Endothelial cell of umbilical vein (primary cell): ENCODE measurements at regions not wholly inside any gene's neighbourhood (a gene's known extent, or its start where the extent isn't known, plus 50 kb on each side); places are given as distances from the start of the nearest gene placed in this dataset.

Experiments used
- BruUV-seq: library from RNA; stranded (reverse); fragments of 400-500 nt; replicated peaks from 2 replicates; lab custom pipeline; 2021; lab: Mats Ljungman, UMichigan
- CTCF ChIA-PET: fragments of 300-600, 350-600 bp; sonication (Branson Sonifier 250); formaldehyde crosslinking; loops from one replicate; lab custom pipeline; 2021; ENCODE audit warnings: antibody characterized with exemption, inconsistent platforms; lab: Charles Lee
- POLR2A ChIA-PET: fragments of 300-600, 350-600 bp; sonication (Branson Sonifier 250); formaldehyde crosslinking; loops from one replicate; lab custom pipeline; 2021; ENCODE audit warnings: antibody characterized with exemption, inconsistent platforms; lab: Charles Lee
- DNase-seq: peaks from one replicate; pipeline ENCODE4 v3.0.0-alpha.2; 2011; ENCODE audit warnings: low read depth, low spot score
- FAIRE-seq: peaks from 2 replicates; lab custom pipeline; 2011; peaks lifted over from hg19 to GRCh38; lab: Jason Lieb, UNC
- H2AFZ ChIP-seq: 2 replicates; pipeline ENCODE4 v1.6.0; 2012; ENCODE audit warnings: low read depth, low read length, control low read depth, inconsistent platforms
- H3K27ac ChIP-seq: 2 replicates; pipeline ENCODE4 v1.5.1; 2011; ENCODE audit warnings: low read depth, mild to moderate bottlenecking, control low read depth, low read length, moderate library complexity; ENCODE audit not compliant: insufficient read depth
- H3K27me3 ChIP-seq, 2 experiments: 2 replicates each; pipeline versions ENCODE4 v1.6.0 to v1.6.1; 2011; ENCODE audit warnings: low read length in 2 of 2, mixed read lengths in 1 of 2; ENCODE audit not compliant: control insufficient read depth in 2 of 2, insufficient read depth in 2 of 2
- H3K36me3 ChIP-seq, 2 experiments: 2 replicates in 1 of 2; 3 replicates in 1 of 2; pipeline ENCODE4 v1.5.1; 2011; ENCODE audit warnings: low read length in 2 of 2, mild to moderate bottlenecking in 1 of 2, moderate library complexity in 1 of 2; ENCODE audit not compliant: control insufficient read depth in 2 of 2, insufficient read depth in 2 of 2; ENCODE audit errors: extremely low read depth in 1 of 2
- H3K4me1 ChIP-seq: 3 replicates; pipeline ENCODE4 v1.5.1; 2011; ENCODE audit warnings: mild to moderate bottlenecking, low read length; ENCODE audit not compliant: control insufficient read depth, insufficient read depth; ENCODE audit errors: extremely low read depth
- H3K4me2 ChIP-seq: 2 replicates; pipeline ENCODE4 v1.6.1; 2011; ENCODE audit warnings: low read length, control low read depth, mixed read lengths; ENCODE audit not compliant: insufficient read depth
- H3K4me3 ChIP-seq, 3 experiments: fragments of 200-600 bp in 1 of 3; sonication (generic), shearing (Covaris generic) in 1 of 3; replicated peaks in 1 of 3; 2 replicates each; pipeline ENCODE4 v1.5.1; 2011 to 2016; ENCODE audit warnings: control low read depth in 3 of 3, low read length in 3 of 3, mild to moderate bottlenecking in 2 of 3, inconsistent platforms in 1 of 3, low read depth in 1 of 3, moderate library complexity in 1 of 3; ENCODE audit not compliant: insufficient read depth in 1 of 3
- H3K79me2 ChIP-seq: 2 replicates; pipeline ENCODE4 v1.6.0; 2012; ENCODE audit warnings: low read length, inconsistent platforms; ENCODE audit not compliant: control insufficient read depth, insufficient read depth
- H3K9ac ChIP-seq: replicated peaks from 2 replicates; pipeline ENCODE3; 2011; ENCODE audit warnings: low read length, control low read depth; ENCODE audit not compliant: insufficient read depth; ENCODE audit errors: extremely low read depth
- H3K9me1 ChIP-seq: replicated peaks from 3 replicates; pipeline ENCODE4 v1.6.0; 2011; ENCODE audit warnings: mild to moderate bottlenecking, low read length; ENCODE audit not compliant: control insufficient read depth, insufficient read depth; ENCODE audit errors: extremely low read depth
- H3K9me3 ChIP-seq: replicated peaks from 2 replicates; pipeline ENCODE4 v1.5.1; 2012; ENCODE audit warnings: low read length, inconsistent platforms; ENCODE audit not compliant: control insufficient read depth, insufficient read depth
- H4K20me1 ChIP-seq: replicated peaks from 2 replicates; pipeline ENCODE3; 2011; ENCODE audit warnings: mild to moderate bottlenecking, low read length; ENCODE audit not compliant: control insufficient read depth, insufficient read depth; ENCODE audit errors: extremely low read depth
- CTCF ChIP-seq, 2 donors: IDR thresholded peaks; 1 replicate in 1 of 2; 2 replicates in 1 of 2; pipeline ENCODE4 v1.5.1; 2011; ENCODE audit warnings: low read length in 2 of 2, mild to moderate bottlenecking in 2 of 2, moderate library complexity in 2 of 2, control low read depth in 1 of 2, inconsistent platforms in 1 of 2, low read depth in 1 of 2; ENCODE audit not compliant: insufficient read depth in 1 of 2; ENCODE audit errors: extremely low read depth in 1 of 2
- JUN ChIP-seq: IDR thresholded peaks from 2 replicates; pipeline ENCODE4 v1.6.1; 2011; ENCODE audit warnings: borderline replicate concordance, low read depth; ENCODE audit not compliant: insufficient read length, insufficient read depth
- POLR2A ChIP-seq: IDR thresholded peaks from 2 replicates; pipeline ENCODE4 v1.6.1; 2012; ENCODE audit warnings: low read depth, mild to moderate bottlenecking, control low read depth, low read length
- POLR2AphosphoS5 ChIP-seq: IDR thresholded peaks from 2 replicates; pipeline ENCODE4 v1.6.1; 2012; ENCODE audit warnings: low read depth, mild to moderate bottlenecking, control low read depth, low read length, moderate library complexity; ENCODE audit not compliant: insufficient read depth
- dilution Hi-C: fragments of 300-500 bp; cut with MboI; formaldehyde crosslinking; loops from one replicate; pipeline ENCODE4 v1.15.0; 2019; ENCODE audit warnings: low sequenced_read_pairs; ENCODE audit not compliant: extremely low pct_ligation_motif_present
- intact Hi-C: fragments of 100-400 bp; cut with micrococcal nuclease; formaldehyde crosslinking; loops from one replicate; pipeline ENCODE4 v1.10.0; 2022
- TF ChIP-seq, protein P1 (sequence below): IDR thresholded peaks from 2 replicates; pipeline ENCODE4 v1.6.1; 2011; ENCODE audit not compliant: insufficient read depth, insufficient read length

DNA sequence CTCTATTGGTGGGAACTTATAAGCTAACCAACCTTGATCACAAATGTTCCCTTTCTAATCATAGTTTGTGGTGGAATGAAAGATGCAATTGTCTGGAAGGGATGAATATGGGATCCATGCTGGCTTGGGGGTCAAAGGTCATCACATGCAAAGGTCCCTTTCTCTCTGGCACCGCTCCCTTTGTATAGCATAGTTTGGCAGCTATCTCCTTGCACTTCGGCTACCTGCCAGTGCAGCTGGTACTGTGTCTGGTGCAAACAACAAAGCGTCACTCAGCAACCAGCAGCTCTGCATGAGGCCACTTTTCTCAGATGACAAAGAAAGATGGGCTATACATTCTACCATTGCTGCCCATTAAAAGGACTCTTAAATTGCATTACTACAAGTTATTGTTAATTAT lies 188.2 kb upstream of the NFIA start:
- no peaks in the 10 kb centered on the region for H3K9me3 ChIP-seq
- ChIA-PET CTCF (interaction anchor here (1.1 to 2.1 kb wide), 3 partner anchors 10 to 14 kb away, joined by 3 to 5 read pairs (median 3); no protein-coding TSS in a partner anchor), POLR2A (no interaction called here)
- no peaks in the 10 kb centered on the region for H3K9me1 ChIP-seq
- H3K4me2 ChIP-seq: no peak overlapping the region
- TF ChIP-seq JUN (no peak), POLR2AphosphoS5 (no peak), POLR2A (no peak), CTCF (IDR thresholded peaks at IDR 0.05; ENCODE audit: extremely low read depth in 1 of 2, insufficient read depth in 1 of 2, low read depth in 1 of 2, low read length in 2 of 2) (no peak)
- TF ChIP-seq, protein P1, sequence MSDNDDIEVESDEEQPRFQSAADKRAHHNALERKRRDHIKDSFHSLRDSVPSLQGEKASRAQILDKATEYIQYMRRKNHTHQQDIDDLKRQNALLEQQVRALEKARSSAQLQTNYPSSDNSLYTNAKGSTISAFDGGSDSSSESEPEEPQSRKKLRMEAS: no peak
- H4K20me1 ChIP-seq: no peaks in the 10 kb centered on the region
- no peaks in the 10 kb centered on the region for H3K36me3 ChIP-seq
- no peak overlapping the region for H3K27ac ChIP-seq
- no peaks in the 10 kb centered on the region for H3K79me2 ChIP-seq
- dilution Hi-C loops: no loop called here
- BruUV-seq: no TSS peak
- H3K27me3 ChIP-seq: no peaks in the 10 kb centered on the region
- DNase-seq: no peak
- FAIRE-seq: no peak
- no peak overlapping the region for H2AFZ ChIP-seq
- intact Hi-C loops: no loop called here
- no peak overlapping the region for H3K4me3 ChIP-seq
- no peaks in the 10 kb centered on the region for H3K4me1 ChIP-seq
- H3K9ac ChIP-seq: no peak overlapping the region
